ENCODE measurements at regions not wholly inside any gene's neighbourhood (a gene's known extent, or its start where the extent isn't known, plus 50 kb on each side); places are given as distances from the start of the nearest gene placed in this dataset.

DNA sequence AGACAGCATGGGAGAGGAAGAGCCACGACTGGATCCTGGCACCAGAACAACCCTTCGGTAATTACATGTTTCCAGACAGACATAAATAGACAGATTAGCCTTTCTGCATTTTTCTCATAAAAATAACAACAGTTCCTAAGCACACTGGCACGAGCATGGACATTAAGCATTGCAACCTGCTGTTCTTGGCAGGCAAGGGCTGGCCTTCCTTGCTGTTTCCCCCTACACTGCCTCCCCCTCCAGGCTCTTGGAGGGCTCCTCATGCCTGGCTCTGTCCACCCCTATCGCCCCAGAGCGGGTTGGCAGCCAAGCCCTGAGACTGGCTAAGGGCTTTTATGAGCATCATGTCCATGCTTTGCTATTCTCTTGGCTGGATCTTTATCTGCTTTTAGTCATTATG, 89.6 kb downstream of the TTC32 start:
- TF ChIP-seq, protein P1, sequence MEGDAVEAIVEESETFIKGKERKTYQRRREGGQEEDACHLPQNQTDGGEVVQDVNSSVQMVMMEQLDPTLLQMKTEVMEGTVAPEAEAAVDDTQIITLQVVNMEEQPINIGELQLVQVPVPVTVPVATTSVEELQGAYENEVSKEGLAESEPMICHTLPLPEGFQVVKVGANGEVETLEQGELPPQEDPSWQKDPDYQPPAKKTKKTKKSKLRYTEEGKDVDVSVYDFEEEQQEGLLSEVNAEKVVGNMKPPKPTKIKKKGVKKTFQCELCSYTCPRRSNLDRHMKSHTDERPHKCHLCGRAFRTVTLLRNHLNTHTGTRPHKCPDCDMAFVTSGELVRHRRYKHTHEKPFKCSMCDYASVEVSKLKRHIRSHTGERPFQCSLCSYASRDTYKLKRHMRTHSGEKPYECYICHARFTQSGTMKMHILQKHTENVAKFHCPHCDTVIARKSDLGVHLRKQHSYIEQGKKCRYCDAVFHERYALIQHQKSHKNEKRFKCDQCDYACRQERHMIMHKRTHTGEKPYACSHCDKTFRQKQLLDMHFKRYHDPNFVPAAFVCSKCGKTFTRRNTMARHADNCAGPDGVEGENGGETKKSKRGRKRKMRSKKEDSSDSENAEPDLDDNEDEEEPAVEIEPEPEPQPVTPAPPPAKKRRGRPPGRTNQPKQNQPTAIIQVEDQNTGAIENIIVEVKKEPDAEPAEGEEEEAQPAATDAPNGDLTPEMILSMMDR (IDR thresholded peaks at IDR 0.05; ENCODE audit: low read length): no peak
- no peak for TF ChIP-seq EZH2 (IDR thresholded peaks at IDR 0.05; ENCODE audit: borderline replicate concordance, low read length)

Measured in OCI-LY1 (cell line).